ENCODE measurements at regions not wholly inside any gene's neighbourhood (a gene's known extent, or its start where the extent isn't known, plus 50 kb on each side); places are given as distances from the start of the nearest gene placed in this dataset.

DNA sequence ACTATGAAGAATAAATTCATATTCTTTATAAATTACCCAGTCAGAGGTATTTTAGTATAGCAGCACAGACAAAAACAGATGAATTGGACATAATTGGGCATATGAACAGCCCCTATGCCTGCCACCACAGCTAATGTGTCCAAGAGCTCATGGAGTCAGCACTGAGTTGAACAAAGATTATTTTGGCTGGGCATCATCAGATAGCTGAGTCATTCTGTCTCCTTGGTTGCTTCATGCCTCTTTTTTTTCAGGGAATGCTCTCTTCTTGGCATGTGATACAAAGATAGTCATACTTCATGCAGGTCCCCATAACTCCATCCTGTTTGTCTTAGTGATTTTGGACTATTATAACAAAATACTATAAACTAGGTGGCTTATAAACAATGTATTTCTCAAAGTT is 275.6 kb downstream of the TENT5A start:
- ChIA-PET POLR2A (no interaction called here), CTCF (interaction anchor here (0.9 to 1.5 kb wide), 2 partner anchors 11 to 12 kb away, joined by 3 to 4 read pairs; no protein-coding TSS in a partner anchor)
- no peaks in the 10 kb centered on the region for H3K36me3 ChIP-seq (ENCODE audit: control insufficient read depth, insufficient read depth, low read length)
- DNase-seq (ENCODE audit: low read depth): peak; percentile 11
- no peak overlapping the region for H3K4me3 ChIP-seq (ENCODE audit: low read depth, low read length)
- TF ChIP-seq, protein P1, sequence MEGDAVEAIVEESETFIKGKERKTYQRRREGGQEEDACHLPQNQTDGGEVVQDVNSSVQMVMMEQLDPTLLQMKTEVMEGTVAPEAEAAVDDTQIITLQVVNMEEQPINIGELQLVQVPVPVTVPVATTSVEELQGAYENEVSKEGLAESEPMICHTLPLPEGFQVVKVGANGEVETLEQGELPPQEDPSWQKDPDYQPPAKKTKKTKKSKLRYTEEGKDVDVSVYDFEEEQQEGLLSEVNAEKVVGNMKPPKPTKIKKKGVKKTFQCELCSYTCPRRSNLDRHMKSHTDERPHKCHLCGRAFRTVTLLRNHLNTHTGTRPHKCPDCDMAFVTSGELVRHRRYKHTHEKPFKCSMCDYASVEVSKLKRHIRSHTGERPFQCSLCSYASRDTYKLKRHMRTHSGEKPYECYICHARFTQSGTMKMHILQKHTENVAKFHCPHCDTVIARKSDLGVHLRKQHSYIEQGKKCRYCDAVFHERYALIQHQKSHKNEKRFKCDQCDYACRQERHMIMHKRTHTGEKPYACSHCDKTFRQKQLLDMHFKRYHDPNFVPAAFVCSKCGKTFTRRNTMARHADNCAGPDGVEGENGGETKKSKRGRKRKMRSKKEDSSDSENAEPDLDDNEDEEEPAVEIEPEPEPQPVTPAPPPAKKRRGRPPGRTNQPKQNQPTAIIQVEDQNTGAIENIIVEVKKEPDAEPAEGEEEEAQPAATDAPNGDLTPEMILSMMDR (IDR thresholded peaks at IDR 0.05; ENCODE audit: insufficient read depth, low read depth, low read length): no peak
- no peaks in the 10 kb centered on the region for H3K27me3 ChIP-seq (ENCODE audit: control insufficient read depth, insufficient read depth, low read length)

DNA sequence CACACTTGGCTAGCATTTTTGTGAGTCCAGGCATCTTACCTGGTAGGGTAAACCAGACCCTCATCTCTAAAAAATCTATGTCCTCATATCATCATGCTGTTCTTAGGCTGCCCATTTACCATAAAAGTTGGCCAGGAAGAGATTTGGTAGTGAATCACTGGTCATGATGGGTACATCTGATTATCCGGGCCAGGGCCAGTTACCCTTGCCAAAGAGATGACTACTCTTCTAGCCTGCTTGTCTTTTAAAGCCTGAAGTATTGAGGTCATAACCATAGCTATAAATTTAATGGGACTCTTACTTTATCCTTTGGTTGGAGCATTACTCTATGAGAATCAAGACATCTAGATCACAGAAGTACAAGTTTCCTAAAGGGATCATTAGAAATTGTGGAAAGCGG is 276.8 kb downstream of the TENT5A start:
- no peak overlapping the region for H3K4me3 ChIP-seq (ENCODE audit: low read depth, low read length)
- ChIA-PET CTCF (interaction anchor here (1.4 to 1.5 kb wide), 2 partner anchors 9 to 12 kb away, joined by 3 to 4 read pairs; no protein-coding TSS in a partner anchor), POLR2A (no interaction called here)
- TF ChIP-seq, protein P1 (IDR thresholded peaks at IDR 0.05; ENCODE audit: insufficient read depth, low read depth, low read length): no peak
- no peaks in the 10 kb centered on the region for H3K27me3 ChIP-seq (ENCODE audit: control insufficient read depth, insufficient read depth, low read length)
- H3K36me3 ChIP-seq (ENCODE audit: control insufficient read depth, insufficient read depth, low read length): no peaks in the 10 kb centered on the region
- DNase-seq (ENCODE audit: low read depth): no peak

DNA sequence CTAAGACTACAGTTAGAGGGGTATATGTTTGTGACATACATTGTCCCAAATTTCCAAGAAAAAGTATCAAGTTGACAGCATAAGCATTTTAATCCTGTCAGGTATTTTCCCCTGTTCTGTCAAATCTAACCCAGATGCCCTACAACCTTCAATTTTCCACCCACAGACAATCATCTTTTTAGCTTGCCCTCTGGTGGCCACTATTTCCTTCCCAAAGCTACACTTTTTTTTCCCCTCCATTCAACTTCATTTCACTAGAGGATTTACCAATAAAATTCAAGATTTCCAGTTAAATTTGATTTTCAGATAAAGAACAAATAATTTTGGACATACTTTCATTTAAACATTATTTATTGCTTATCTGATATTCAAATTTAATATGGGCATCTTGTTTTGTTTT is 286.6 kb downstream of the TENT5A start:
- TF ChIP-seq, protein P1 (IDR thresholded peaks at IDR 0.05; ENCODE audit: insufficient read depth, low read depth, low read length): peak; percentile 66
- Histone ChIP-seq H3K27me3 (ENCODE audit: control insufficient read depth, insufficient read depth, low read length) (no peaks in the 10 kb centered on the region), H3K4me3 (ENCODE audit: low read depth, low read length) (no peak overlapping the region), H3K36me3 (ENCODE audit: control insufficient read depth, insufficient read depth, low read length) (no peaks in the 10 kb centered on the region)
- ChIA-PET CTCF (interaction anchor here (0.7 to 1.3 kb wide), 3 partner anchors 10 to 288 kb away, joined by 3 to 4 read pairs (median 3); no protein-coding TSS in a partner anchor), POLR2A (no interaction called here)
- no peak for DNase-seq (ENCODE audit: low read depth)

DNA sequence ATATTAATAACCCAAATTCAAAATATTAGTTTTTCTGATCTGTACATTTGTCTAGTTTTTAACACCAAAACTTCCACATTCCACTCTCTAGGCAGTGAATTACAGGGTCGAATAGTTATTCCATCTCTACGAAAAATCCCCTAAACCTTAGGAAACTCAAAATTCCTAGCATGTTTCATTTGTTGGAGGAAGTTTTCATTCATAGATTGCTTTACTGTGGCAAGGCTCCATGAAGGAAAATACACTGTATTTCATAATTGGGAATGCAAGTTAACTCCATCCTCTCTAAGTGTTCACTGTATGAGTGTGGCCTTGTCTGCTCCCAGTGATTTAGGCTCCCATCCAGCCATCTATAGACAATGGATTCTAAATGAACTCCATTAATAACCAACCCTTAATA is 296.1 kb downstream of the TENT5A start:
- ChIA-PET POLR2A (no interaction called here), CTCF (no interaction called here)
- H3K27me3 ChIP-seq (ENCODE audit: control insufficient read depth, insufficient read depth, low read length): no peaks in the 10 kb centered on the region
- DNase-seq (ENCODE audit: low read depth): no peak
- H3K4me3 ChIP-seq (ENCODE audit: low read depth, low read length): no peak overlapping the region
- no peaks in the 10 kb centered on the region for H3K36me3 ChIP-seq (ENCODE audit: control insufficient read depth, insufficient read depth, low read length)
- TF ChIP-seq, protein P1 (IDR thresholded peaks at IDR 0.05; ENCODE audit: insufficient read depth, low read depth, low read length): no peak

DNA sequence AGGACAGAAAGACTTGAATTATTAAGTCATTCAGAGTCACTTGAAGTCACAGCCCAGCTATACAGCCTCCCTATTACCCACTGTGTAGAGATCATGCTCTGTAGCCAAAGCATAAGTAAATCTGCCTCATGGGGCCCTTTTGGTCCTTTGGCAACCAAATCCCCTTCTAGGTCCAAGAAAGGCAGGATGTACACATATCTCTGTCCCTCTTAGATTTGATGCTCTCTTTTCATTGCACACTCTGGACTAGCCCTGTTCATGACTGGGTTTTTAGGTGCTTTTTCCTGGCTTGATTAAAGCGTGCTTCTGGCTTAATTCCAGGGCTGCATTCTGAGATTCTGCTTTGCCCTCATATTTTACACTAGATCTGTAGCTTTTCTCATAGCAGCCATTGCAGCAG is 296.8 kb downstream of the TENT5A start:
- DNase-seq (ENCODE audit: low read depth): no peak
- no peak overlapping the region for H3K4me3 ChIP-seq (ENCODE audit: low read depth, low read length)
- POLR2A ChIA-PET: no interaction called here

More for the DNA sequence above, 296.8 kb downstream of the TENT5A start:
- CTCF ChIA-PET: no interaction called here
- Histone ChIP-seq H3K27me3 (ENCODE audit: control insufficient read depth, insufficient read depth, low read length) (no peaks in the 10 kb centered on the region), H3K36me3 (ENCODE audit: control insufficient read depth, insufficient read depth, low read length) (no peaks in the 10 kb centered on the region)
- TF ChIP-seq, protein P1 (IDR thresholded peaks at IDR 0.05; ENCODE audit: insufficient read depth, low read depth, low read length): no peak
